ENCODE measurements at regions not wholly inside any gene's neighbourhood (a gene's known extent, or its start where the extent isn't known, plus 50 kb on each side); places are given as distances from the start of the nearest gene placed in this dataset.
"Not testable (repeated sequence)": the region's sequence is repeated elsewhere in the genome, so short reads cannot be mapped to it uniquely, and the experiment has no call there.

- H3K36me3 ChIP-seq (ENCODE audit: control insufficient read depth in 1 of 2, insufficient read depth in 2 of 2, low read length in 1 of 2); H3K4me1 ChIP-seq (ENCODE audit: control insufficient read depth in 1 of 2, insufficient read depth in 2 of 2, low read length in 2 of 2); intact Hi-C loops (cut with DNase I); H3K4me3 ChIP-seq (ENCODE audit: low read length in 2 of 2); DNase-seq; ATAC-seq (ENCODE audit: low FRiP score); H3K27ac ChIP-seq (ENCODE audit: low read depth in 1 of 2, low read length in 2 of 2); H3K9me3 ChIP-seq (ENCODE audit: control insufficient read depth, low read length); H3K27me3 ChIP-seq (ENCODE audit: control insufficient read depth in 1 of 2, insufficient read depth in 2 of 2, low read length in 1 of 2): not testable (repeated sequence)
- WGBS, 2 donors, result 0 to 4% methylated on average over 1 of the region's 1 CpG
Measured at GRCh38 chr21:27542126-27542525, 575.2 kb upstream of the ADAMTS5 start.

- H3K9me3 ChIP-seq (ENCODE audit: control insufficient read depth, low read length), result no peaks in the 10 kb centered on the region
- H3K4me3 ChIP-seq (ENCODE audit: low read length in 2 of 2), result no peak overlapping the region
- H3K27me3 ChIP-seq (ENCODE audit: control insufficient read depth in 1 of 2, insufficient read depth in 2 of 2, low read length in 1 of 2), result no peaks in the 10 kb centered on the region
- DNase-seq (no peak), ATAC-seq (ENCODE audit: low FRiP score) (no peak)
- no peaks in the 10 kb centered on the region for H3K4me1 ChIP-seq (ENCODE audit: control insufficient read depth in 1 of 2, insufficient read depth in 2 of 2, low read length in 2 of 2)
- no peak overlapping the region for H3K27ac ChIP-seq (ENCODE audit: low read depth in 1 of 2, low read length in 2 of 2)
- intact Hi-C loops (cut with DNase I), result no loop called here
- WGBS, 2 donors, result 89 to 95% methylated on average over 3 of the region's 3 CpGs
- H3K36me3 ChIP-seq (ENCODE audit: control insufficient read depth in 1 of 2, insufficient read depth in 2 of 2, low read length in 1 of 2), result no peaks in the 10 kb centered on the region
Measured at GRCh38 chr21:27536319-27536718, 569.4 kb upstream of the ADAMTS5 start.

GRCh38 chr21:27535188-27535587 is 568.3 kb upstream of the ADAMTS5 start:
- no peak for DNase-seq
- no peak for ATAC-seq (ENCODE audit: low FRiP score)
- intact Hi-C loops (cut with DNase I), result no loop called here
- Histone ChIP-seq H3K27me3 (ENCODE audit: control insufficient read depth in 1 of 2, insufficient read depth in 2 of 2, low read length in 1 of 2) (no peaks in the 10 kb centered on the region), H3K36me3 (ENCODE audit: control insufficient read depth in 1 of 2, insufficient read depth in 2 of 2, low read length in 1 of 2) (no peaks in the 10 kb centered on the region), H3K27ac (ENCODE audit: low read depth in 1 of 2, low read length in 2 of 2) (no peak overlapping the region), H3K4me1 (ENCODE audit: control insufficient read depth in 1 of 2, insufficient read depth in 2 of 2, low read length in 2 of 2) (no peaks in the 10 kb centered on the region), H3K9me3 (ENCODE audit: control insufficient read depth, low read length) (no peaks in the 10 kb centered on the region), H3K4me3 (ENCODE audit: low read length in 2 of 2) (no peak overlapping the region)
- 95 to 99% methylated on average over 4 of the region's 4 CpGs for WGBS, 2 donors

- ATAC-seq (ENCODE audit: low FRiP score) (no peak), DNase-seq (no peak)
- Histone ChIP-seq H3K27me3 (ENCODE audit: control insufficient read depth in 1 of 2, insufficient read depth in 2 of 2, low read length in 1 of 2) (no peaks in the 10 kb centered on the region), H3K27ac (ENCODE audit: low read depth in 1 of 2, low read length in 2 of 2) (no peak overlapping the region), H3K4me3 (ENCODE audit: low read length in 2 of 2) (no peak overlapping the region), H3K4me1 (ENCODE audit: control insufficient read depth in 1 of 2, insufficient read depth in 2 of 2, low read length in 2 of 2) (no peaks in the 10 kb centered on the region), H3K36me3 (ENCODE audit: control insufficient read depth in 1 of 2, insufficient read depth in 2 of 2, low read length in 1 of 2) (no peaks in the 10 kb centered on the region), H3K9me3 (ENCODE audit: control insufficient read depth, low read length) (no peaks in the 10 kb centered on the region)
- intact Hi-C loops (cut with DNase I), result no loop called here
- 86 to 92% methylated on average over 2 of the region's 2 CpGs for WGBS, 2 donors
Measured at GRCh38 chr21:27534206-27534605, 567.3 kb upstream of the ADAMTS5 start.

GRCh38 chr21:27532076-27532475 is 565.2 kb upstream of the ADAMTS5 start:
- ATAC-seq (ENCODE audit: low FRiP score), result no peak
- Histone ChIP-seq H3K27ac (ENCODE audit: low read depth in 1 of 2, low read length in 2 of 2) (no peak overlapping the region), H3K4me3 (ENCODE audit: low read length in 2 of 2) (no peak overlapping the region), H3K4me1 (ENCODE audit: control insufficient read depth in 1 of 2, insufficient read depth in 2 of 2, low read length in 2 of 2) (no peaks in the 10 kb centered on the region), H3K9me3 (ENCODE audit: control insufficient read depth, low read length) (no peaks in the 10 kb centered on the region), H3K27me3 (ENCODE audit: control insufficient read depth in 1 of 2, insufficient read depth in 2 of 2, low read length in 1 of 2) (no peaks in the 10 kb centered on the region), H3K36me3 (ENCODE audit: control insufficient read depth in 1 of 2, insufficient read depth in 2 of 2, low read length in 1 of 2) (no peaks in the 10 kb centered on the region)
- intact Hi-C loops (cut with DNase I), result no loop called here
- no peak for DNase-seq
- 45 to 52% methylated on average over 6 of the region's 6 CpGs for WGBS, 2 donors

- no peaks in the 10 kb centered on the region for H3K9me3 ChIP-seq (ENCODE audit: control insufficient read depth, low read length)
- DNase-seq, result no peak
- ATAC-seq (ENCODE audit: low FRiP score), result no peak
- H3K27ac ChIP-seq (ENCODE audit: low read depth in 1 of 2, low read length in 2 of 2), result no peak overlapping the region
- H3K36me3 ChIP-seq (ENCODE audit: control insufficient read depth in 1 of 2, insufficient read depth in 2 of 2, low read length in 1 of 2), result no peaks in the 10 kb centered on the region
- 79 to 81% methylated on average over 1 of the region's 1 CpG for WGBS, 2 donors
- intact Hi-C loops (cut with DNase I), result no loop called here
- H3K27me3 ChIP-seq (ENCODE audit: control insufficient read depth in 1 of 2, insufficient read depth in 2 of 2, low read length in 1 of 2), result no peaks in the 10 kb centered on the region
- H3K4me1 ChIP-seq (ENCODE audit: control insufficient read depth in 1 of 2, insufficient read depth in 2 of 2, low read length in 2 of 2), result no peaks in the 10 kb centered on the region
- H3K4me3 ChIP-seq (ENCODE audit: low read length in 2 of 2), result no peak overlapping the region
Measured at GRCh38 chr21:27528697-27529096, 561.8 kb upstream of the ADAMTS5 start.

GRCh38 chr21:27526451-27526850 is 559.6 kb upstream of the ADAMTS5 start:
- Histone ChIP-seq H3K36me3 (ENCODE audit: control insufficient read depth in 1 of 2, insufficient read depth in 2 of 2, low read length in 1 of 2) (no peaks in the 10 kb centered on the region), H3K4me1 (ENCODE audit: control insufficient read depth in 1 of 2, insufficient read depth in 2 of 2, low read length in 2 of 2) (no peaks in the 10 kb centered on the region), H3K9me3 (ENCODE audit: control insufficient read depth, low read length) (no peaks in the 10 kb centered on the region), H3K4me3 (ENCODE audit: low read length in 2 of 2) (no peak overlapping the region), H3K27me3 (ENCODE audit: control insufficient read depth in 1 of 2, insufficient read depth in 2 of 2, low read length in 1 of 2) (no peaks in the 10 kb centered on the region), H3K27ac (ENCODE audit: low read depth in 1 of 2, low read length in 2 of 2) (no peak overlapping the region)
- DNase-seq, result no peak
- 41 to 47% methylated on average over 3 of the region's 3 CpGs for WGBS, 2 donors
- ATAC-seq (ENCODE audit: low FRiP score), result no peak
- intact Hi-C loops (cut with DNase I), result no loop called here

GRCh38 chr21:27525780-27526179 is 558.9 kb upstream of the ADAMTS5 start:
- Histone ChIP-seq H3K27ac (ENCODE audit: low read depth in 1 of 2, low read length in 2 of 2) (no peak overlapping the region), H3K36me3 (ENCODE audit: control insufficient read depth in 1 of 2, insufficient read depth in 2 of 2, low read length in 1 of 2) (no peaks in the 10 kb centered on the region), H3K27me3 (ENCODE audit: control insufficient read depth in 1 of 2, insufficient read depth in 2 of 2, low read length in 1 of 2) (no peaks in the 10 kb centered on the region), H3K4me3 (ENCODE audit: low read length in 2 of 2) (no peak overlapping the region), H3K9me3 (ENCODE audit: control insufficient read depth, low read length) (no peaks in the 10 kb centered on the region), H3K4me1 (ENCODE audit: control insufficient read depth in 1 of 2, insufficient read depth in 2 of 2, low read length in 2 of 2) (no peaks in the 10 kb centered on the region)
- no peak for ATAC-seq (ENCODE audit: low FRiP score)
- intact Hi-C loops (cut with DNase I), result no loop called here
- DNase-seq, result no peak
- 8 to 11% methylated on average over 4 of the region's 4 CpGs for WGBS, 2 donors

- H3K9me3 ChIP-seq (ENCODE audit: control insufficient read depth, low read length), result no peaks in the 10 kb centered on the region
- DNase-seq (no peak), ATAC-seq (ENCODE audit: low FRiP score) (no peak)
- H3K27me3 ChIP-seq (ENCODE audit: control insufficient read depth in 1 of 2, insufficient read depth in 2 of 2, low read length in 1 of 2), result no peaks in the 10 kb centered on the region
- H3K27ac ChIP-seq (ENCODE audit: low read depth in 1 of 2, low read length in 2 of 2), result no peak overlapping the region
- intact Hi-C loops (cut with DNase I), result no loop called here
- H3K4me1 ChIP-seq (ENCODE audit: control insufficient read depth in 1 of 2, insufficient read depth in 2 of 2, low read length in 2 of 2), result no peaks in the 10 kb centered on the region
- H3K36me3 ChIP-seq (ENCODE audit: control insufficient read depth in 1 of 2, insufficient read depth in 2 of 2, low read length in 1 of 2), result no peaks in the 10 kb centered on the region
- no peak overlapping the region for H3K4me3 ChIP-seq (ENCODE audit: low read length in 2 of 2)
Measured at GRCh38 chr21:27519361-27519760, 552.5 kb upstream of the ADAMTS5 start.
